ENCODE measurements at regions not wholly inside any gene's neighbourhood (a gene's known extent, or its start where the extent isn't known, plus 50 kb on each side); places are given as distances from the start of the nearest gene placed in this dataset.

DNA sequence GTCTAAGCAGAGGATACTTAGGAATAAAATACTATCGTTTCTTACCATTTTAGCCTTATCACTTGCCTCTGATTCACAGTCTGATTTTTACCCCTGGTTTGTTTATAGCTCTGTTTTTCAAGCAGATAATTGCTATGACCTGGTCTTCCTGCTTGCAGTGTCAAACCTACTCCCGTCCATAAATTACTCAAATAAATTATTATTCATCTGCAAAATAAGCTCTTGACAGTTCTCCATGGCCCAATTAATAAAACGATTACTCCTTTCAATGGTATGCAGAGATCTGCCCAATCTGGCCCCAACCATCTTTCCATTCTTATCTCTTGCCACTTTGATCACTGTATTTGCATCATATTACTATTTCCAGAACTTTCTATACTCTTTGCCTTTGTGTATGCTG is 354.0 kb downstream of the CCDC85A start:
- no peak overlapping the region for H3K27ac ChIP-seq (ENCODE audit: low read depth, low read length)
- H3K9ac ChIP-seq (ENCODE audit: low read depth in 1 of 3, low read length in 3 of 3): no peak overlapping the region
- no peak overlapping the region for H3K4me3 ChIP-seq (ENCODE audit: low read length in 3 of 3)
- no peaks in the 10 kb centered on the region for H3K9me3 ChIP-seq (ENCODE audit: control insufficient read depth in 3 of 3, low read length in 3 of 3)
- H3K4me1 ChIP-seq (ENCODE audit: control insufficient read depth in 3 of 3, insufficient read depth in 3 of 3, low read length in 3 of 3): peaks cover 0 to 2% (median 0%) of the 10 kb centered on the region in 3 donors
- no peaks in the 10 kb centered on the region for H3K27me3 ChIP-seq (ENCODE audit: control insufficient read depth in 3 of 3, insufficient read depth in 3 of 3, low read length in 3 of 3)
- H3K36me3 ChIP-seq (ENCODE audit: control insufficient read depth in 3 of 3, insufficient read depth in 3 of 3, low read length in 3 of 3): no peaks in the 10 kb centered on the region

DNA sequence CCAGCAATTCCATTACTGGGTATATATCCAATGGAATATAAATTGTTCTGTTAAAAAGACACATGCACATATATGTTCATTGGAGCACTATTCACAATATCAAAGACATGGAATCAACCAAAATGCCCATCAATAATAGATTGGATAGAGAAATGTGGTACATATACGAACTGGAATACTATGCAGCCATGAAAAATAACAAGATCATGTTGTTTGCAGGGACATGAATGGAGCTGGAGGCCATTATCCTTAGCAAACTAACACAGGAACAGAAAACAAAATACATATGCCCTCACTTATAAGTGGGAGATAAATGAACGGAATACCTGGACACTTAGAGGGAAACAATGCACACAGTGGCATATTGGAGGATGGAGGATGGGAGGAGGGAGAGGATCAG is 355.8 kb downstream of the CCDC85A start:
- peaks cover 0 to 2% (median 0%) of the 10 kb centered on the region in 3 donors for H3K4me1 ChIP-seq (ENCODE audit: control insufficient read depth in 3 of 3, insufficient read depth in 3 of 3, low read length in 3 of 3)
- H3K27ac ChIP-seq (ENCODE audit: low read depth, low read length): no peak overlapping the region
- no peak overlapping the region for H3K9ac ChIP-seq (ENCODE audit: low read depth in 1 of 3, low read length in 3 of 3)
- no peaks in the 10 kb centered on the region for H3K36me3 ChIP-seq (ENCODE audit: control insufficient read depth in 3 of 3, insufficient read depth in 3 of 3, low read length in 3 of 3)
- H3K9me3 ChIP-seq (ENCODE audit: control insufficient read depth in 3 of 3, low read length in 3 of 3): no peaks in the 10 kb centered on the region
- H3K4me3 ChIP-seq (ENCODE audit: low read length in 3 of 3): no peak overlapping the region
- H3K27me3 ChIP-seq (ENCODE audit: control insufficient read depth in 3 of 3, insufficient read depth in 3 of 3, low read length in 3 of 3): no peaks in the 10 kb centered on the region

- Histone ChIP-seq H3K36me3 (ENCODE audit: control insufficient read depth in 3 of 3, insufficient read depth in 3 of 3, low read length in 3 of 3) (no peaks in the 10 kb centered on the region), H3K27me3 (ENCODE audit: control insufficient read depth in 3 of 3, insufficient read depth in 3 of 3, low read length in 3 of 3) (no peaks in the 10 kb centered on the region), H3K9me3 (ENCODE audit: control insufficient read depth in 3 of 3, low read length in 3 of 3) (no peaks in the 10 kb centered on the region), H3K4me1 (ENCODE audit: control insufficient read depth in 3 of 3, insufficient read depth in 3 of 3, low read length in 3 of 3) (peaks cover 0 to 2% (median 0%) of the 10 kb centered on the region in 3 donors), H3K27ac (ENCODE audit: low read depth, low read length) (no peak overlapping the region), H3K4me3 (ENCODE audit: low read length in 3 of 3) (no peak overlapping the region), H3K9ac (ENCODE audit: low read depth in 1 of 3, low read length in 3 of 3) (no peak overlapping the region)
These were observed 356.7 kb downstream of the CCDC85A start for GRCh38 chr2:56540467-56540866.

- Histone ChIP-seq H3K27ac (ENCODE audit: low read depth, low read length) (no peak overlapping the region), H3K36me3 (ENCODE audit: control insufficient read depth in 3 of 3, insufficient read depth in 3 of 3, low read length in 3 of 3) (no peaks in the 10 kb centered on the region), H3K4me3 (ENCODE audit: low read length in 3 of 3) (no peak overlapping the region), H3K4me1 (ENCODE audit: control insufficient read depth in 3 of 3, insufficient read depth in 3 of 3, low read length in 3 of 3) (peaks cover 0 to 2% (median 0%) of the 10 kb centered on the region in 3 donors), H3K9me3 (ENCODE audit: control insufficient read depth in 3 of 3, low read length in 3 of 3) (no peaks in the 10 kb centered on the region), H3K9ac (ENCODE audit: low read depth in 1 of 3, low read length in 3 of 3) (no peak overlapping the region), H3K27me3 (ENCODE audit: control insufficient read depth in 3 of 3, insufficient read depth in 3 of 3, low read length in 3 of 3) (no peaks in the 10 kb centered on the region)
These were observed 357.1 kb downstream of the CCDC85A start for GRCh38 chr2:56540916-56541315.

DNA sequence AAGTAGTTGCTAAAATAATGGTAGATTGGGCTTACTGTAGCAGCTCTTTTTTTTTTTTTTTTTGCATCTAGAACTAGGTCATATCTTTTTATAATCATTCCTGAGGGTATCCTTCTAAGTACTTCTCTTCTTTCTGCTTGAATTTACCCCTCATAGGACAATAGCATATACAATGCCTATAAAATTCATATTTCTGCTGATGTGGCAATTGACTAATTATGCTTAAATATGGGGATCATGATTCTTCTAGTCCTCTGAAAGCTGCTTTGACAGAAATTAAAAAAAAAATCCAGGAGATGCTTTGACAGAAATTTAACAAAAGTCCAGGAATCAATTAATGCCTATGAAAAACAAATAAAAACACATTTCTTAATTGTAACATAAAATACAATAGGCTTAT is 358.4 kb downstream of the CCDC85A start:
- no peaks in the 10 kb centered on the region for H3K27me3 ChIP-seq (ENCODE audit: control insufficient read depth in 3 of 3, insufficient read depth in 3 of 3, low read length in 3 of 3)
- H3K27ac ChIP-seq (ENCODE audit: low read depth, low read length): no peak overlapping the region

DNA sequence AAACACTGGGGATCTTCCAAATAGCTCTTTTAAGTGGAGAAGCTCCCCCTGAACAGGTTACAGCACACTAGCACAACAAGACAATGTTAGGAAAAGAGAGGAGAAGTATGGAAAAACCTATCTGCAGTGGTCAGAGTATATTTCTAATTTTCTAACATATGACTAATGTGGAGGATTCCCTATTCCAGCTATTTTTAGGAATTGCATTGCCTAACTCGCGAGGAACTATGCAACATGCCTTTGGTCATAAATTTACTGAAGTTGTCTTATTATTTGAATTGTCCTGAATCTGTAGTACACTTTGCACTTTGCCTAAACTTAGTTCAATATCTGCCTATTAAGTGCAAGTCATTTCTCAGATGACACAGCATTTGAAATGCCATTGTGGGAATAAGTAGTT is 381.4 kb downstream of the CCDC85A start:
- H3K9ac ChIP-seq (ENCODE audit: low read depth in 1 of 3, low read length in 3 of 3): no peak overlapping the region

More for the DNA sequence above, 358.4 kb downstream of the CCDC85A start:
- Histone ChIP-seq H3K36me3 (ENCODE audit: control insufficient read depth in 3 of 3, insufficient read depth in 3 of 3, low read length in 3 of 3) (no peaks in the 10 kb centered on the region), H3K9ac (ENCODE audit: low read depth in 1 of 3, low read length in 3 of 3) (no peak overlapping the region), H3K4me3 (ENCODE audit: low read length in 3 of 3) (no peak overlapping the region), H3K4me1 (ENCODE audit: control insufficient read depth in 3 of 3, insufficient read depth in 3 of 3, low read length in 3 of 3) (peaks cover 0 to 2% (median 0%) of the 10 kb centered on the region in 3 donors), H3K9me3 (ENCODE audit: control insufficient read depth in 3 of 3, low read length in 3 of 3) (no peaks in the 10 kb centered on the region)

DNA sequence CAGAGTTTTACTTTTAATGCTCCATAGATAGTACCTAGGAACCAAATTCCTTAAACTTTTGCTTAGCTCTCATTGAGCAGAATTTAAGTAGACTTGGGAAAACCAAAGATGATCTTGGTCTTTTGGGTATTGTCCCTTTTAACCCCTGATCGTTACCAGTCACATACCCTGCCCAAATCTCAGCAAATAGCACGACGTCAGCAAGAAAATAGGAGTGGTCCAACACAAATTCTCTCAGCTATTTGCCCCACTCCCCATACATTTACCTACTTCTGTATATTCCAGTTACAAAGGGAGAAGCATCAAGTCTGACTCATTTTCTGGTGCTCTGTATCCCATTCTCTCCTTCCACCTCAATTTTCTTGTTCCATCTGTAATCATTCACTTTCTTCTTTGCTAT is 387.3 kb downstream of the CCDC85A start:
- Histone ChIP-seq H3K9ac (ENCODE audit: low read depth in 1 of 3, low read length in 3 of 3) (no peak overlapping the region), H3K27me3 (ENCODE audit: control insufficient read depth in 3 of 3, insufficient read depth in 3 of 3, low read length in 3 of 3) (no peaks in the 10 kb centered on the region), H3K36me3 (ENCODE audit: control insufficient read depth in 3 of 3, insufficient read depth in 3 of 3, low read length in 3 of 3) (no peaks in the 10 kb centered on the region), H3K4me3 (ENCODE audit: low read length in 3 of 3) (no peak overlapping the region), H3K9me3 (ENCODE audit: control insufficient read depth in 3 of 3, low read length in 3 of 3) (peaks cover 0 to 1% (median 0%) of the 10 kb centered on the region in 3 donors), H3K4me1 (ENCODE audit: control insufficient read depth in 3 of 3, insufficient read depth in 3 of 3, low read length in 3 of 3) (no peaks in the 10 kb centered on the region), H3K27ac (ENCODE audit: low read depth, low read length) (no peak overlapping the region)

More for the DNA sequence above, 381.4 kb downstream of the CCDC85A start:
- H3K9me3 ChIP-seq (ENCODE audit: control insufficient read depth in 3 of 3, low read length in 3 of 3): no peaks in the 10 kb centered on the region
- H3K4me3 ChIP-seq (ENCODE audit: low read length in 3 of 3): no peak overlapping the region
- no peak overlapping the region for H3K27ac ChIP-seq (ENCODE audit: low read depth, low read length)
- H3K4me1 ChIP-seq (ENCODE audit: control insufficient read depth in 3 of 3, insufficient read depth in 3 of 3, low read length in 3 of 3): no peaks in the 10 kb centered on the region
- H3K27me3 ChIP-seq (ENCODE audit: control insufficient read depth in 3 of 3, insufficient read depth in 3 of 3, low read length in 3 of 3): no peaks in the 10 kb centered on the region
- H3K36me3 ChIP-seq (ENCODE audit: control insufficient read depth in 3 of 3, insufficient read depth in 3 of 3, low read length in 3 of 3): no peaks in the 10 kb centered on the region

- no peaks in the 10 kb centered on the region for H3K4me1 ChIP-seq (ENCODE audit: control insufficient read depth in 3 of 3, insufficient read depth in 3 of 3, low read length in 3 of 3)
- H3K27ac ChIP-seq (ENCODE audit: low read depth, low read length): no peak overlapping the region
- H3K9me3 ChIP-seq (ENCODE audit: control insufficient read depth in 3 of 3, low read length in 3 of 3): peaks cover 0 to 3% (median 0%) of the 10 kb centered on the region in 3 donors
- H3K9ac ChIP-seq (ENCODE audit: low read depth in 1 of 3, low read length in 3 of 3): no peak overlapping the region
- no peaks in the 10 kb centered on the region for H3K36me3 ChIP-seq (ENCODE audit: control insufficient read depth in 3 of 3, insufficient read depth in 3 of 3, low read length in 3 of 3)
- H3K4me3 ChIP-seq (ENCODE audit: low read length in 3 of 3): no peak overlapping the region
- H3K27me3 ChIP-seq (ENCODE audit: control insufficient read depth in 3 of 3, insufficient read depth in 3 of 3, low read length in 3 of 3): no peaks in the 10 kb centered on the region
These were observed 392.2 kb downstream of the CCDC85A start for GRCh38 chr2:56576001-56576400.

- Histone ChIP-seq H3K4me3 (ENCODE audit: low read length in 3 of 3) (no peak overlapping the region), H3K9ac (ENCODE audit: low read depth in 1 of 3, low read length in 3 of 3) (no peak overlapping the region), H3K27me3 (ENCODE audit: control insufficient read depth in 3 of 3, insufficient read depth in 3 of 3, low read length in 3 of 3) (no peaks in the 10 kb centered on the region), H3K9me3 (ENCODE audit: control insufficient read depth in 3 of 3, low read length in 3 of 3) (peaks cover 0 to 3% (median 0%) of the 10 kb centered on the region in 3 donors), H3K27ac (ENCODE audit: low read depth, low read length) (no peak overlapping the region), H3K4me1 (ENCODE audit: control insufficient read depth in 3 of 3, insufficient read depth in 3 of 3, low read length in 3 of 3) (no peaks in the 10 kb centered on the region), H3K36me3 (ENCODE audit: control insufficient read depth in 3 of 3, insufficient read depth in 3 of 3, low read length in 3 of 3) (no peaks in the 10 kb centered on the region)
These were observed 396.5 kb downstream of the CCDC85A start for GRCh38 chr2:56580242-56580641.

DNA sequence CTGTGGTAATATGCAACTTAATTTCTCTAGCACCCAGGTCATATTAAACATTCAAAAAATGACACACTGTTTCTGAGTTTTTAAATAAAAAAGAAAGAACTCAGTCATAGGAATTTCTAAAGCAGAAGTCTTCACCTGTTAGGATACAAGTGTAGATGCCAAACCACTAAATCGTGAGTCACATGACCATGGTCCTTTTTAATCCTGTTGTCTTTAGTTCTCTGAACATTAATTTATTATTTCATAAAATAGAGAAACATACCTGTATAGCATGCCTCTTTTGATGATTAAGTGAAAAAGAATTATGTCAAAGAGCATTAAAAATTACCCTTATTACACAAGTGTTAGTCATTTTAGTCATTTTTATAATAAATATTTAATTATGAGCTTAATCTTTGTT is 398.8 kb downstream of the CCDC85A start:
- no peaks in the 10 kb centered on the region for H3K27me3 ChIP-seq (ENCODE audit: control insufficient read depth in 3 of 3, insufficient read depth in 3 of 3, low read length in 3 of 3)
- no peaks in the 10 kb centered on the region for H3K36me3 ChIP-seq (ENCODE audit: control insufficient read depth in 3 of 3, insufficient read depth in 3 of 3, low read length in 3 of 3)
- H3K4me1 ChIP-seq (ENCODE audit: control insufficient read depth in 3 of 3, insufficient read depth in 3 of 3, low read length in 3 of 3): no peaks in the 10 kb centered on the region
- no peak overlapping the region for H3K27ac ChIP-seq (ENCODE audit: low read depth, low read length)
- no peak overlapping the region for H3K4me3 ChIP-seq (ENCODE audit: low read length in 3 of 3)
- H3K9ac ChIP-seq (ENCODE audit: low read depth in 1 of 3, low read length in 3 of 3): no peak overlapping the region
- H3K9me3 ChIP-seq (ENCODE audit: control insufficient read depth in 3 of 3, low read length in 3 of 3): no peaks in the 10 kb centered on the region
